ENCODE measurements at regions not wholly inside any gene's neighbourhood (a gene's known extent, or its start where the extent isn't known, plus 50 kb on each side); places are given as distances from the start of the nearest gene placed in this dataset.
A peak's percentile ranks its signal among the peaks of the same experiment; 100 is the strongest.

- CTCF ChIA-PET: interaction anchor here (0.6 to 2.0 kb wide), 2 partner anchors 63 to 117 kb away, joined by 4 to 5 read pairs; no protein-coding TSS in a partner anchor
Observed at GRCh38 chr13:33723772-33724435, 94.0 kb upstream of the RFC3 start.

GRCh38 chr13:33725340-33725739, 92.6 kb upstream of the RFC3 start:
- DNase-seq (ENCODE audit: low read depth, low spot score) (no peak), ATAC-seq (no peak)
- H3K4me1 ChIP-seq (ENCODE audit: control insufficient read depth, insufficient read depth, low read length): peaks cover 6% of the 10 kb centered on the region; the same call in 1 of the 2 replicates
- H3K36me3 ChIP-seq (ENCODE audit: control insufficient read depth, insufficient read depth, low read length): no peaks in the 10 kb centered on the region
- in situ Hi-C loops (cut with HindIII; ENCODE audit: low pct_unique_long_range_greater_than_20kb, low sequenced_read_pairs) (no loop called here), intact Hi-C loops (cut with micrococcal nuclease; ENCODE audit: unreplicated experiment) (loop anchor here (10.0 kb wide), 1 partner anchor 121 kb away; no protein-coding TSS in a partner anchor)
- H3K4me3 ChIP-seq (ENCODE audit: low read depth in 2 of 2, low read length in 2 of 2): no peak overlapping the region
- H3K27me3 ChIP-seq (ENCODE audit: control insufficient read depth, insufficient read depth, low read length): no peaks in the 10 kb centered on the region
- H3K27ac ChIP-seq (ENCODE audit: low read length): no peak overlapping the region
- TF ChIP-seq TCF7L2 (IDR thresholded peaks at IDR 0.05; ENCODE audit: low read depth, low read length) (no peak), POLR2AphosphoS5 (IDR thresholded peaks at IDR 0.05; ENCODE audit: low read depth, low read length) (no peak), CTCF (IDR thresholded peaks at IDR 0.05) (no peak), REST (IDR thresholded peaks at IDR 0.05; ENCODE audit: insufficient read depth in 1 of 2, low read depth in 2 of 2, low read length in 1 of 2) (no peak), SIN3A (IDR thresholded peaks at IDR 0.05; ENCODE audit: borderline replicate concordance, insufficient read depth, low read depth, low read length) (no peak)
- POLR2A ChIA-PET: no interaction called here
- no peaks in the 10 kb centered on the region for H3K9me3 ChIP-seq (ENCODE audit: control insufficient read depth, insufficient read depth, low read depth, low read length)
- no TSS peak for BruUV-seq (replicated peaks)
- CTCF ChIA-PET: no interaction called here

More at GRCh38 chr13:33723772-33724435, 94.0 kb upstream of the RFC3 start:
- Histone ChIP-seq H3K27ac (ENCODE audit: low read length) (peak overlapping the region; percentile 48; the same call in 1 of the 2 replicates), H3K4me3 (ENCODE audit: low read depth in 2 of 2, low read length in 2 of 2) (no peak overlapping the region), H3K27me3 (ENCODE audit: control insufficient read depth, insufficient read depth, low read length) (no peaks in the 10 kb centered on the region), H3K36me3 (ENCODE audit: control insufficient read depth, insufficient read depth, low read length) (no peaks in the 10 kb centered on the region), H3K4me1 (ENCODE audit: control insufficient read depth, insufficient read depth, low read length) (peaks cover 6% of the 10 kb centered on the region; the same call in 1 of the 2 replicates), H3K9me3 (ENCODE audit: control insufficient read depth, insufficient read depth, low read depth, low read length) (no peaks in the 10 kb centered on the region)
- DNase-seq (ENCODE audit: low read depth, low spot score) (peak; percentile 45), ATAC-seq (peak; percentile 98)
- in situ Hi-C loops (cut with HindIII; ENCODE audit: low pct_unique_long_range_greater_than_20kb, low sequenced_read_pairs) (no loop called here), intact Hi-C loops (cut with micrococcal nuclease; ENCODE audit: unreplicated experiment) (loop anchor here (5.0 to 10.0 kb wide), 2 partner anchors 119 to 172 kb away; no protein-coding TSS in a partner anchor)
- TF ChIP-seq REST (IDR thresholded peaks at IDR 0.05; ENCODE audit: insufficient read depth in 1 of 2, low read depth in 2 of 2, low read length in 1 of 2): no peak
- TF ChIP-seq CTCF (IDR thresholded peaks at IDR 0.05): peak; percentile 78
- no peak for TF ChIP-seq SIN3A (IDR thresholded peaks at IDR 0.05; ENCODE audit: borderline replicate concordance, insufficient read depth, low read depth, low read length)
- no peak for TF ChIP-seq POLR2AphosphoS5 (IDR thresholded peaks at IDR 0.05; ENCODE audit: low read depth, low read length)
- peak; percentile 76 for TF ChIP-seq TCF7L2 (IDR thresholded peaks at IDR 0.05; ENCODE audit: low read depth, low read length)
- no TSS peak for BruUV-seq (replicated peaks)
- POLR2A ChIA-PET: no interaction called here

All from Panc1 (cell line).